ENCODE measurements at regions not wholly inside any gene's neighbourhood (a gene's known extent, or its start where the extent isn't known, plus 50 kb on each side); places are given as distances from the start of the nearest gene placed in this dataset.
A peak's percentile ranks its signal among the peaks of the same experiment; 100 is the strongest.

- Histone ChIP-seq H3K4me1 (ENCODE audit: control insufficient read depth in 3 of 3, insufficient read depth in 3 of 3, low read length in 3 of 3) (no peaks in the 10 kb centered on the region), H3K27ac (ENCODE audit: low read depth, low read length) (no peak overlapping the region), H3K36me3 (ENCODE audit: control insufficient read depth in 3 of 3, insufficient read depth in 3 of 3, low read length in 3 of 3) (no peaks in the 10 kb centered on the region), H3K9ac (ENCODE audit: low read depth in 1 of 3, low read length in 3 of 3) (no peak overlapping the region), H3K4me3 (ENCODE audit: low read length in 3 of 3) (no peak overlapping the region), H3K27me3 (ENCODE audit: control insufficient read depth in 3 of 3, insufficient read depth in 3 of 3, low read length in 3 of 3) (no peaks in the 10 kb centered on the region), H3K9me3 (ENCODE audit: control insufficient read depth in 3 of 3, low read length in 3 of 3) (no peaks in the 10 kb centered on the region)
Observed at GRCh38 chr10:59090817-59091622, 85.4 kb upstream of the PHYHIPL start.

DNA sequence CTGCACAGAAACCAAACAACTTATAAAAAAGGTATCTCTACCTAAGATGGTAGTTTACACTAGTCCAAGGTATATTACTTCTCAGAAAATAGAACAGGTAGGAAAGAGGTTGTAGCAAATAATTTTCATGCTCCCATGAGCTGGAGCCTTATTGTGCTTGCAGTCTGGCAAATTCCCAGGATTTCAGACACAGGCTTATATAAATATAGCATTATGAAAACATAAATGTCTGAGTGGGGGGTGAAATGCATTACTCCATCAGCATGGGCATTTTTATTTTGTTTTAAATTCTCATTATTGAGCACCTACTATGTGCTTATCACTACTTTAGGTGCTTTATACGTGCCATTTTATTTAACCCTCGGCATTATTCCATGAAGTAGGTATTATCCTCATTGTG, 83.0 kb upstream of the PHYHIPL start:
- Histone ChIP-seq H3K27ac (ENCODE audit: low read depth, low read length) (no peak overlapping the region), H3K36me3 (ENCODE audit: control insufficient read depth in 3 of 3, insufficient read depth in 3 of 3, low read length in 3 of 3) (no peaks in the 10 kb centered on the region), H3K27me3 (ENCODE audit: control insufficient read depth in 3 of 3, insufficient read depth in 3 of 3, low read length in 3 of 3) (no peaks in the 10 kb centered on the region), H3K4me1 (ENCODE audit: control insufficient read depth in 3 of 3, insufficient read depth in 3 of 3, low read length in 3 of 3) (no peaks in the 10 kb centered on the region), H3K9ac (ENCODE audit: low read depth in 1 of 3, low read length in 3 of 3) (no peak overlapping the region), H3K4me3 (ENCODE audit: low read length in 3 of 3) (no peak overlapping the region), H3K9me3 (ENCODE audit: control insufficient read depth in 3 of 3, low read length in 3 of 3) (no peaks in the 10 kb centered on the region)

DNA sequence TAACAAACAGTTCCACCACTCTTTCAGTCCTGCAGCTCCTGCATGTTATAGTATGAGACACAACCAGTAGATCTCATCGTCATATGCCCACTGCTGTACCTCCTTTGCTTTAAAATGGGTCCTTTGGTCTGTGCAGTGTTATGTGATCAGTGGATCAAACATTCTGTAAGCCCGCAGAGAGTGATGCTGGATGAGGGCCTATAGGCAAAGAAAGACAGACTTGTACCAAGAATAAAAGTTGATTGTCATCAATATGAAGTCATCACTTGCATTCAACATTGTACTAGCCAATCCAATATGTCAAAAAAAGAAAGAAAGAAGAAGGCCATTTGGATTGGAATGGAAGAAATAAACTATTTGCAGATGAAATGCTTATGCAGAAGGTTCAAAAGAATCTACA, 79.8 kb upstream of the PHYHIPL start:
- H3K9me3 ChIP-seq (ENCODE audit: control insufficient read depth in 3 of 3, low read length in 3 of 3), result no peaks in the 10 kb centered on the region
- peaks cover 0 to 3% (median 0%) of the 10 kb centered on the region in 3 donors for H3K4me1 ChIP-seq (ENCODE audit: control insufficient read depth in 3 of 3, insufficient read depth in 3 of 3, low read length in 3 of 3)
- H3K4me3 ChIP-seq (ENCODE audit: low read length in 3 of 3), result no peak overlapping the region
- no peaks in the 10 kb centered on the region for H3K27me3 ChIP-seq (ENCODE audit: control insufficient read depth in 3 of 3, insufficient read depth in 3 of 3, low read length in 3 of 3)
- no peak overlapping the region for H3K27ac ChIP-seq (ENCODE audit: low read depth, low read length)
- H3K36me3 ChIP-seq (ENCODE audit: control insufficient read depth in 3 of 3, insufficient read depth in 3 of 3, low read length in 3 of 3), result no peaks in the 10 kb centered on the region
- H3K9ac ChIP-seq (ENCODE audit: low read depth in 1 of 3, low read length in 3 of 3), result no peak overlapping the region

- no peaks in the 10 kb centered on the region for H3K36me3 ChIP-seq (ENCODE audit: control insufficient read depth in 3 of 3, insufficient read depth in 3 of 3, low read length in 3 of 3)
- peaks cover 0 to 3% (median 0%) of the 10 kb centered on the region in 3 donors for H3K4me1 ChIP-seq (ENCODE audit: control insufficient read depth in 3 of 3, insufficient read depth in 3 of 3, low read length in 3 of 3)
- no peaks in the 10 kb centered on the region for H3K27me3 ChIP-seq (ENCODE audit: control insufficient read depth in 3 of 3, insufficient read depth in 3 of 3, low read length in 3 of 3)
- no peak overlapping the region for H3K4me3 ChIP-seq (ENCODE audit: low read length in 3 of 3)
- no peaks in the 10 kb centered on the region for H3K9me3 ChIP-seq (ENCODE audit: control insufficient read depth in 3 of 3, low read length in 3 of 3)
- H3K9ac ChIP-seq (ENCODE audit: low read depth in 1 of 3, low read length in 3 of 3), result no peak overlapping the region
- H3K27ac ChIP-seq (ENCODE audit: low read depth, low read length), result peak overlapping the region; percentile 21
Observed at GRCh38 chr10:59098387-59098786, 78.1 kb upstream of the PHYHIPL start.

DNA sequence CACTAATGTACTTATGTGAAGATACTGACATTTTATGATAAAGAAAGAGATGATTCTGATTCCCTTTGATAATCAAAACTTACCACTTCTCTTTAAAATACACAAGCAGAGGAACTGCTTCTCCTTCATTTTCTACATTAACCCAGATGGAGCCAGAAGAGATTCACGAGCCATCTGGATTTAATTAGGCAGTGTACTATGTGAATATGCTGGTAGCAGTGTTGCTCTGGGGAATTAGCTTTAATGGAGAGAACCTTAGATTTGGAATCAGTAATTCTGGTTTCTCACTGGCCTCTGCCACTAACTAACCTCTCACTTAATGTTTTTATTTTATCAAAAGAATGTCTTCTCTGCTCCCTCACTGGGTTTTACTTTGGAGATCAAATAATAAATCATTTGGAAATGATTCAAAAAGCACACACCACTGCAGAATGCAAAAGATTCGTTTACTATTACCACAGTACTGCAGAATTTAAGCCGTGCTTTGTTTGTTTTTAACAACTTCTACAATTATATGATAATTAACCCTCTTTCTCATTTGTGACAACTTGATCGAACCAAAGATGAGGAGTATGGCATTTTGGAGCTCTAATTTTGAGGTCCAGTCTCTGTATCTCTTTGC, 77.5 kb upstream of the PHYHIPL start:
- H3K4me1 ChIP-seq (ENCODE audit: control insufficient read depth in 3 of 3, insufficient read depth in 3 of 3, low read length in 3 of 3), result peaks cover 0 to 3% (median 0%) of the 10 kb centered on the region in 3 donors
- no peak overlapping the region for H3K4me3 ChIP-seq (ENCODE audit: low read length in 3 of 3)
- H3K27ac ChIP-seq (ENCODE audit: low read depth, low read length), result peak overlapping the region; percentile 21
- H3K27me3 ChIP-seq (ENCODE audit: control insufficient read depth in 3 of 3, insufficient read depth in 3 of 3, low read length in 3 of 3), result no peaks in the 10 kb centered on the region
- no peaks in the 10 kb centered on the region for H3K9me3 ChIP-seq (ENCODE audit: control insufficient read depth in 3 of 3, low read length in 3 of 3)
- H3K9ac ChIP-seq (ENCODE audit: low read depth in 1 of 3, low read length in 3 of 3), result no peak overlapping the region
- no peaks in the 10 kb centered on the region for H3K36me3 ChIP-seq (ENCODE audit: control insufficient read depth in 3 of 3, insufficient read depth in 3 of 3, low read length in 3 of 3)

GRCh38 chr10:59099481-59099880, 77.0 kb upstream of the PHYHIPL start:
- Histone ChIP-seq H3K9me3 (ENCODE audit: control insufficient read depth in 3 of 3, low read length in 3 of 3) (no peaks in the 10 kb centered on the region), H3K27me3 (ENCODE audit: control insufficient read depth in 3 of 3, insufficient read depth in 3 of 3, low read length in 3 of 3) (no peaks in the 10 kb centered on the region), H3K9ac (ENCODE audit: low read depth in 1 of 3, low read length in 3 of 3) (no peak overlapping the region), H3K4me3 (ENCODE audit: low read length in 3 of 3) (no peak overlapping the region), H3K27ac (ENCODE audit: low read depth, low read length) (peak overlapping the region; percentile 21), H3K4me1 (ENCODE audit: control insufficient read depth in 3 of 3, insufficient read depth in 3 of 3, low read length in 3 of 3) (peaks cover 0 to 3% (median 0%) of the 10 kb centered on the region in 3 donors), H3K36me3 (ENCODE audit: control insufficient read depth in 3 of 3, insufficient read depth in 3 of 3, low read length in 3 of 3) (no peaks in the 10 kb centered on the region)

GRCh38 chr10:59102394-59102793, 74.0 kb upstream of the PHYHIPL start:
- Histone ChIP-seq H3K9me3 (ENCODE audit: control insufficient read depth in 3 of 3, low read length in 3 of 3) (no peaks in the 10 kb centered on the region), H3K36me3 (ENCODE audit: control insufficient read depth in 3 of 3, insufficient read depth in 3 of 3, low read length in 3 of 3) (no peaks in the 10 kb centered on the region), H3K4me3 (ENCODE audit: low read length in 3 of 3) (no peak overlapping the region), H3K27me3 (ENCODE audit: control insufficient read depth in 3 of 3, insufficient read depth in 3 of 3, low read length in 3 of 3) (no peaks in the 10 kb centered on the region), H3K9ac (ENCODE audit: low read depth in 1 of 3, low read length in 3 of 3) (no peak overlapping the region), H3K27ac (ENCODE audit: low read depth, low read length) (no peak overlapping the region), H3K4me1 (ENCODE audit: control insufficient read depth in 3 of 3, insufficient read depth in 3 of 3, low read length in 3 of 3) (peaks cover 0 to 3% (median 0%) of the 10 kb centered on the region in 3 donors)

DNA sequence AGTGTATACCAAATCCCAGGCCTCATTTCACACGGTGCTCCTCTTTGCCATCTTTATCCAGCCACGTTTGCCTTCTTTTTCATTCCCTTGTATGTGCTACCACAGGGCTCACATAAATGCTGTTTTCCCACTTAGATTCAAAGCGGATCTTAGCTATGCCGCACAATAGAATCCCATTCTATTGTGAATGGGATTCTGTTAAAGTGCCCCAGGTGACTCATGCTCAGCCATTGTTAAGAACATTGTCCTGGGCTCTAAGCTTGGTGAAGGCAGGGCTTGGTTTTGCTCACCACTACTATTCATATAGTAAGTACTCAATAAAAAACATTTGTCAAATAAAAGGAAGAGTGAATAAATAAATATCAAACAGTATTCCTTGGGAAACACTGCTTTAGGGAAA, 72.3 kb upstream of the PHYHIPL start:
- Histone ChIP-seq H3K9me3 (ENCODE audit: control insufficient read depth in 3 of 3, low read length in 3 of 3) (no peaks in the 10 kb centered on the region), H3K27ac (ENCODE audit: low read depth, low read length) (no peak overlapping the region), H3K4me3 (ENCODE audit: low read length in 3 of 3) (no peak overlapping the region), H3K9ac (ENCODE audit: low read depth in 1 of 3, low read length in 3 of 3) (no peak overlapping the region), H3K27me3 (ENCODE audit: control insufficient read depth in 3 of 3, insufficient read depth in 3 of 3, low read length in 3 of 3) (no peaks in the 10 kb centered on the region), H3K4me1 (ENCODE audit: control insufficient read depth in 3 of 3, insufficient read depth in 3 of 3, low read length in 3 of 3) (peaks cover 0 to under 1% (median 0%) of the 10 kb centered on the region in 3 donors), H3K36me3 (ENCODE audit: control insufficient read depth in 3 of 3, insufficient read depth in 3 of 3, low read length in 3 of 3) (no peaks in the 10 kb centered on the region)

GRCh38 chr10:59106441-59106840, 70.0 kb upstream of the PHYHIPL start:
- H3K9me3 ChIP-seq (ENCODE audit: control insufficient read depth in 3 of 3, low read length in 3 of 3), result no peaks in the 10 kb centered on the region

GRCh38 chr10:59107147-59107546, 69.3 kb upstream of the PHYHIPL start:
- H3K9ac ChIP-seq (ENCODE audit: low read depth in 1 of 3, low read length in 3 of 3), result no peak overlapping the region
- H3K27ac ChIP-seq (ENCODE audit: low read depth, low read length), result no peak overlapping the region
- no peaks in the 10 kb centered on the region for H3K36me3 ChIP-seq (ENCODE audit: control insufficient read depth in 3 of 3, insufficient read depth in 3 of 3, low read length in 3 of 3)
- H3K4me3 ChIP-seq (ENCODE audit: low read length in 3 of 3), result no peak overlapping the region
- H3K27me3 ChIP-seq (ENCODE audit: control insufficient read depth in 3 of 3, insufficient read depth in 3 of 3, low read length in 3 of 3), result no peaks in the 10 kb centered on the region
- no peaks in the 10 kb centered on the region for H3K4me1 ChIP-seq (ENCODE audit: control insufficient read depth in 3 of 3, insufficient read depth in 3 of 3, low read length in 3 of 3)
- no peaks in the 10 kb centered on the region for H3K9me3 ChIP-seq (ENCODE audit: control insufficient read depth in 3 of 3, low read length in 3 of 3)

More at GRCh38 chr10:59106441-59106840, 70.0 kb upstream of the PHYHIPL start:
- no peaks in the 10 kb centered on the region for H3K27me3 ChIP-seq (ENCODE audit: control insufficient read depth in 3 of 3, insufficient read depth in 3 of 3, low read length in 3 of 3)
- H3K36me3 ChIP-seq (ENCODE audit: control insufficient read depth in 3 of 3, insufficient read depth in 3 of 3, low read length in 3 of 3), result no peaks in the 10 kb centered on the region
- H3K9ac ChIP-seq (ENCODE audit: low read depth in 1 of 3, low read length in 3 of 3), result no peak overlapping the region
- no peak overlapping the region for H3K4me3 ChIP-seq (ENCODE audit: low read length in 3 of 3)
- H3K4me1 ChIP-seq (ENCODE audit: control insufficient read depth in 3 of 3, insufficient read depth in 3 of 3, low read length in 3 of 3), result no peaks in the 10 kb centered on the region
- no peak overlapping the region for H3K27ac ChIP-seq (ENCODE audit: low read depth, low read length)

Data from skeletal muscle tissue (tissue), 3 donors.